Thoracic aorta (tissue), 2 donors: ENCODE measurements at regions not wholly inside any gene's neighbourhood (a gene's known extent, or its start where the extent isn't known, plus 50 kb on each side); places are given as distances from the start of the nearest gene placed in this dataset.
A peak's percentile ranks its signal among the peaks of the same experiment; 100 is the strongest.

Source experiments
- ATAC-seq: fragments of 150-250 bp; one replicate; pipeline ENCODE4 v1.8.0; 2017; ENCODE audit warnings: low read depth; ENCODE audit not compliant: insufficient number of reproducible peaks, low FRiP score
- DNase-seq: peaks from one replicate; pipeline ENCODE4 v3.0.0-alpha.2; 2020; ENCODE audit warnings: low spot score
- H3K27ac ChIP-seq, 2 donors: fragments of 200-600 bp; sonication (generic); 1 replicate in 1 of 2; 2 replicates in 1 of 2; pipeline ENCODE4 v1.5.1; 2016; ENCODE audit warnings: mild to moderate bottlenecking in 2 of 2, moderate library complexity in 2 of 2
- H3K27me3 ChIP-seq: fragments of 200-600 bp; sonication (generic); replicated peaks from 2 replicates; pipeline ENCODE4 v1.6.0; 2016; ENCODE audit warnings: mild to moderate bottlenecking; ENCODE audit not compliant: insufficient read depth
- H3K36me3 ChIP-seq: fragments of 200-600 bp; sonication (generic); one replicate; pipeline ENCODE4 v1.5.1; 2016
- H3K4me1 ChIP-seq, 2 donors: fragments of 200-600 bp; sonication (generic); 1 replicate in 1 of 2; 2 replicates in 1 of 2; pipeline versions ENCODE4 v1.5.1 to v1.6.0; 2016; ENCODE audit warnings: low read depth in 2 of 2, mild to moderate bottlenecking in 1 of 2; ENCODE audit not compliant: control insufficient read depth in 1 of 2
- H3K4me3 ChIP-seq: fragments of 200-600 bp; sonication (generic); 2 replicates; pipeline ENCODE4 v1.5.1; 2016; ENCODE audit warnings: mild to moderate bottlenecking
- H3K9me3 ChIP-seq: fragments of 200-600 bp; sonication (generic); 2 replicates; pipeline ENCODE4 v1.5.1; 2016
- TF ChIP-seq, protein P1 (sequence below): fragments of 200-600 bp; sonication (generic); IDR thresholded peaks from one replicate; pipeline ENCODE4 v1.5.1; 2019; ENCODE audit warnings: antibody characterized with exemption

DNA sequence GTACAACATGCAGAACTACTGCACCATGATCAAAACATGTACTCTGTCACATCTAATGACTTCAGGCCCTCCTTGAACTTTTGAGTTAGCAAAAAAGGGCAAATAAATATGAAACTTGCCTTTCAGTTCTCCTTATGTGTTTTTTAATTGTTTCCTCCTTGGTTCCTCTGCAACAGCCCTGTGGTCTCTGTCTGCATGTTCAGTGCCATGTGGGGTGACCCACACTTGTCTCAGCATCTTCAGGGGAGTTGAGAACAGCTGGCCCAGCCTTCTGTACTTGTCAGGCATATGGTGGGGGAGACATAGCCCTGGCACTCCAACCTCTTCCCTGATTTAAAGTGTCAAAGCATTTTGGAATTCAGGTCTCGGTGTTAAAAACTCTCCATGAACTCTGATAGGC, 188.0 kb upstream of the PGRMC2 start:
- H3K27me3 ChIP-seq, result no peaks in the 10 kb centered on the region
- no peak overlapping the region for H3K4me3 ChIP-seq
- no peak for ATAC-seq
- H3K9me3 ChIP-seq, result no peaks in the 10 kb centered on the region
- no peaks in the 10 kb centered on the region for H3K36me3 ChIP-seq
- H3K27ac ChIP-seq, result no peak overlapping the region
- H3K4me1 ChIP-seq, result peaks cover 0 to 9% of the 10 kb centered on the region in 2 donors
- TF ChIP-seq, protein P1, sequence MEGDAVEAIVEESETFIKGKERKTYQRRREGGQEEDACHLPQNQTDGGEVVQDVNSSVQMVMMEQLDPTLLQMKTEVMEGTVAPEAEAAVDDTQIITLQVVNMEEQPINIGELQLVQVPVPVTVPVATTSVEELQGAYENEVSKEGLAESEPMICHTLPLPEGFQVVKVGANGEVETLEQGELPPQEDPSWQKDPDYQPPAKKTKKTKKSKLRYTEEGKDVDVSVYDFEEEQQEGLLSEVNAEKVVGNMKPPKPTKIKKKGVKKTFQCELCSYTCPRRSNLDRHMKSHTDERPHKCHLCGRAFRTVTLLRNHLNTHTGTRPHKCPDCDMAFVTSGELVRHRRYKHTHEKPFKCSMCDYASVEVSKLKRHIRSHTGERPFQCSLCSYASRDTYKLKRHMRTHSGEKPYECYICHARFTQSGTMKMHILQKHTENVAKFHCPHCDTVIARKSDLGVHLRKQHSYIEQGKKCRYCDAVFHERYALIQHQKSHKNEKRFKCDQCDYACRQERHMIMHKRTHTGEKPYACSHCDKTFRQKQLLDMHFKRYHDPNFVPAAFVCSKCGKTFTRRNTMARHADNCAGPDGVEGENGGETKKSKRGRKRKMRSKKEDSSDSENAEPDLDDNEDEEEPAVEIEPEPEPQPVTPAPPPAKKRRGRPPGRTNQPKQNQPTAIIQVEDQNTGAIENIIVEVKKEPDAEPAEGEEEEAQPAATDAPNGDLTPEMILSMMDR, result no peak
- DNase-seq, result no peak

GRCh38 chr4:128471576-128471975, 184.0 kb upstream of the PGRMC2 start:
- Histone ChIP-seq H3K27me3 (no peaks in the 10 kb centered on the region), H3K4me1 (peaks cover 10 to 30% of the 10 kb centered on the region in 2 donors), H3K27ac (no peak overlapping the region), H3K4me3 (no peak overlapping the region), H3K36me3 (no peaks in the 10 kb centered on the region), H3K9me3 (no peaks in the 10 kb centered on the region)
- TF ChIP-seq, protein P1, result no peak
- ATAC-seq (no peak), DNase-seq (no peak)

DNA sequence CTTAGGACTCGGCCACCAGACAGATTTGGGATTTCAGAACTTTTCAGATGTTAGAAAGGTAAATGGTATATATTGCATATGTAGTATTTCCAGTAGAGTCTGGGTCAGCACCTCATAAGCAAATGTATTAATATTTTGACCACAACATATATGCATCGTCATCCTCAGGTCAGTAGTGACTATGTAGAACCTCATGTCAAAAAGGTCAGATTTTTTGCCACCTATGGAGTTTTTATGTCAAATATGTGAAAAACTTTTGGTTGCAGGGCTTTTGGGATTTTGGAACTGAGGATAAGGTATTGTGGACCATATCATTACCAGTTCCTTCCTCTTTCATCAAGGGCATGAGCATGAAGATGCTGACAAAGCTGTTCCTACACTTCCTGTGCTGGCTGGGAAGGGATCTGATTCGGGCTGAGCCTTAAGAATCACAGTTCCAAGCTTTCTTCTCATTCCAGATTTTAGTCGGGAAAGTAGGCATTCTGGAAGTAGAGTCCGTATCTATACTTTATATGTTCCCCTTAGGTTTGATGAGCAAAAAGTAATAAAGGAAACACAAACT, 183.0 kb upstream of the PGRMC2 start:
- ATAC-seq, result no peak
- H3K27ac ChIP-seq, result no peak overlapping the region

DNA sequence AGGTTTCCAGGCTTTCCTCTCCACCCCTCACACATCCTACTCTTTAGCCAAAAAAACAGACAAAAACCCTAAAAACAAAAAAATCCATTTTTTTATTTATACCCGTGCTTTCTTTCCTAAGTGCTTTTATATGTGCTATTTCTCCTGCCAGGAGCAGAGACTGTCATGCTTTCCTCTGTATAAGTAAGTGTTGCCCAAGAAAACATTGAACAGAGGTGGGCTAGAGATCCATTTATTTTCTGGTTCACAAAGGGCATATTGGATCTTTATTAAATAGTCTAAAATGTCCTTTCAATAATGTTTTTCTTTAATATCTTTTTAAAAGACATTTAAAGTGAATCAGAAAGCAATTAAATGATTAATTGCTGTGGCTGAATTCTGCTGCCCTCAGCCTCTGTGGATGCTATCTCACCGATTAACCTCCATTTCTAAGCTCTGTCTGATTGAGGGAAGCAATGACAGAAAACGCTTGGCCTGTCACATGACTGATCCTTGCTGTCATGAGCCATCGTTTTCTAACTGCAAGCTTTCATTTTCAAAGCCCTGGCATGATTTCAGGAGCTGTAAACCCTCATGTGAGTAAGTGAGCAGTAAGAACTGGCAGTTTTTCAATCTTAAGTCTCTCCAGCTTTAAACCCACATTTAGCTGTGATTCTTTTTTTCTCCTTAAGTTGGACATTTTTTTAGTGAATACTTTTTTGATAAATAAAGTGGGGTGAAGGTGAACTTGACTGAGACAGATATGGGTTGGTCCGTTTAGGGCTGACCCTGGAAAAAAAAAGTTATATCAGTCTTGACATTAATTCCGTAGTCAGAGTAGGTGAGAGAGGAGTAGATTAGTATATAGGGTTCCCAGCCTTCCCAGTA, 180.7 kb upstream of the PGRMC2 start:
- Histone ChIP-seq H3K27ac (peak overlapping the region; percentile 51 to 72), H3K36me3 (no peaks in the 10 kb centered on the region), H3K27me3 (no peaks in the 10 kb centered on the region), H3K9me3 (no peaks in the 10 kb centered on the region), H3K4me3 (peak overlapping the region; percentile 56), H3K4me1 (peaks cover 10 to 30% of the 10 kb centered on the region in 2 donors)
- DNase-seq, result peak; percentile 38
- peak; percentile 78 for ATAC-seq
- TF ChIP-seq, protein P1, result no peak

More for the DNA sequence above, 183.0 kb upstream of the PGRMC2 start:
- Histone ChIP-seq H3K27me3 (no peaks in the 10 kb centered on the region), H3K4me1 (peaks cover 10 to 30% of the 10 kb centered on the region in 2 donors), H3K9me3 (no peaks in the 10 kb centered on the region), H3K4me3 (no peak overlapping the region), H3K36me3 (no peaks in the 10 kb centered on the region)
- TF ChIP-seq, protein P1, result no peak
- no peak for DNase-seq

DNA sequence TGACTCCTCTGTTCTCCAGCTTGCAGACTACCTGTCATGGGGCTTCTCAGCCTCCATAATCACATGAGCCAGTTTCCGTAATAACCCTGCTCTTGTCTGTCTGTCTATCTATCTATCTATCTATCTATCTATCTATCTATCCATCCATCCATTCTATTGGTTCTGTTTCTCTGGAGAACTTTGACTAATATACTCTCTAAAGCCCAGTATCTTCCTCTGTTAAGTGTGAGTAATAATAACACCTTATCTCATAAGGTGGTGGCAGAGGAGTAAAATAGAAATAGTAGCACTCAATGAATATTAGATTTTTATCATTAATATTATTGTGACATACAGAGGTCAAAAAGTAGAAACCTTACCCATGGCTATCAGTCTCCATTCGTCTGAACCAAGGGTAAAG, 177.9 kb upstream of the PGRMC2 start:
- no peak for ATAC-seq
- no peak for DNase-seq
- no peaks in the 10 kb centered on the region for H3K36me3 ChIP-seq
- H3K9me3 ChIP-seq, result no peaks in the 10 kb centered on the region
- H3K4me3 ChIP-seq, result no peak overlapping the region
- peaks cover 10 to 20% of the 10 kb centered on the region in 2 donors for H3K4me1 ChIP-seq
- TF ChIP-seq, protein P1, result no peak
- no peaks in the 10 kb centered on the region for H3K27me3 ChIP-seq
- no peak overlapping the region for H3K27ac ChIP-seq
